22Rv1 (cell line): ENCODE measurements at regions not wholly inside any gene's neighbourhood (a gene's known extent, or its start where the extent isn't known, plus 50 kb on each side); places are given as distances from the start of the nearest gene placed in this dataset.

Experiments
- CTCF ChIP-seq: fragments of 450-650 bp; IDR thresholded peaks from 2 replicates; pipeline ENCODE4 v1.5.1; 2017; ENCODE audit warnings: mild to moderate bottlenecking
- ZFX ChIP-seq: fragments of 450-650 bp; IDR thresholded peaks from 2 replicates; pipeline ENCODE4 v1.6.1; 2017; ENCODE audit warnings: antibody characterized with exemption, borderline replicate concordance

DNA sequence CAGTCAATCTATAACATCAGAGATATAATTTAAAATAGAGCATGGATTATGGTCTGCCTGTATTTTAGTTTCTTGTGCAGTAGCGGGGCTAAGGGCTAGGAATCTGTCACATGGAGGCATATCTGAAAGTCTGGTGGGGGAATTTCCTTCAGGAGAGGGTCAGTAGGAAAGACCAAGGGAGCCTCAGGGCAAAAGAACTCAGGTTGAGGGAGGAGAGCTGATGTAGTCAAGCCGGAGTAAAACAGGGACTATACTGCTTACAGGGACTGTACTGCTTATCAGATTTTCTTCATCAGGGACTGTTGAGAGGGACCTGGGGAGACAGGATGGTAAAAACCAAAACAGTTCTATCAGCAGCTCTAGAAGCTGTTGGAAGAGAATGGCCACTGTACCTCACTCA is 82.0 kb upstream of the CPM start:
- TF ChIP-seq CTCF: no peak
- TF ChIP-seq ZFX: no peak
